SIG-M5 treated with dmso at 0.1 percent for 504 hours (cell line): ENCODE measurements at regions not wholly inside any gene's neighbourhood (a gene's known extent, or its start where the extent isn't known, plus 50 kb on each side); places are given as distances from the start of the nearest gene placed in this dataset.
A peak's percentile ranks its signal among the peaks of the same experiment; 100 is the strongest.

ENCODE experiments used
- DNase-seq: peaks from one replicate; lab custom pipeline; 2025; ENCODE audit not compliant: unreplicated experiment; lab: John Stamatoyannopoulos, UW

- DNase-seq = no peak
These were observed 185.0 kb downstream of the SEMA6A start for GRCh38 chr5:116389601-116390000.

- no peak for DNase-seq
These were observed 185.9 kb downstream of the SEMA6A start for GRCh38 chr5:116388564-116389258.

- no peak for DNase-seq
These were observed 186.9 kb downstream of the SEMA6A start for GRCh38 chr5:116387738-116388137.

GRCh38 chr5:116386633-116387032 lies 188.0 kb downstream of the SEMA6A start:
- DNase-seq = no peak

- DNase-seq = no peak
These were observed 191.8 kb downstream of the SEMA6A start for GRCh38 chr5:116382874-116383266.

- peak; percentile 32 for DNase-seq
These were observed 192.4 kb downstream of the SEMA6A start for GRCh38 chr5:116382032-116382873.

- no peak for DNase-seq
These were observed 193.4 kb downstream of the SEMA6A start for GRCh38 chr5:116381201-116381600.

GRCh38 chr5:116380621-116381020 lies 194.0 kb downstream of the SEMA6A start:
- no peak for DNase-seq

GRCh38 chr5:116379306-116379705 lies 195.3 kb downstream of the SEMA6A start:
- no peak for DNase-seq

- no peak for DNase-seq
These were observed 195.9 kb downstream of the SEMA6A start for GRCh38 chr5:116378777-116379121.

- DNase-seq = no peak
These were observed 196.4 kb downstream of the SEMA6A start for GRCh38 chr5:116378007-116378776.

GRCh38 chr5:116377276-116378006 lies 197.2 kb downstream of the SEMA6A start:
- no peak for DNase-seq

GRCh38 chr5:116375926-116376325 lies 198.7 kb downstream of the SEMA6A start:
- no peak for DNase-seq

GRCh38 chr5:116374434-116374852 lies 200.2 kb downstream of the SEMA6A start:
- DNase-seq = no peak

- DNase-seq = no peak
These were observed 201.6 kb downstream of the SEMA6A start for GRCh38 chr5:116372931-116373597.

GRCh38 chr5:116371935-116372334 lies 202.7 kb downstream of the SEMA6A start:
- peak; percentile 49 for DNase-seq

GRCh38 chr5:116371431-116371830 lies 203.2 kb downstream of the SEMA6A start:
- no peak for DNase-seq

- no peak for DNase-seq
These were observed 203.7 kb downstream of the SEMA6A start for GRCh38 chr5:116370886-116371285.

- DNase-seq = no peak
These were observed 204.5 kb downstream of the SEMA6A start for GRCh38 chr5:116370149-116370548.

- DNase-seq = no peak
These were observed 209.6 kb downstream of the SEMA6A start for GRCh38 chr5:116365006-116365496.
